PC-3 (cell line): ENCODE measurements at regions not wholly inside any gene's neighbourhood (a gene's known extent, or its start where the extent isn't known, plus 50 kb on each side); places are given as distances from the start of the nearest gene placed in this dataset.

Source experiments
- CTCF ChIP-seq: fragments of 300-600 bp; sonication (generic); conservative IDR thresholded peaks from 2 replicates; pipeline ENCODE4 v1.5.1; 2017; ENCODE audit warnings: antibody characterized with exemption, low read depth, mild to moderate bottlenecking, low read length
- EZH2 ChIP-seq: fragments of 300-600 bp; sonication (generic); IDR thresholded peaks from one replicate; pipeline ENCODE4 v1.6.1; 2017; ENCODE audit warnings: antibody characterized with exemption, mild to moderate bottlenecking, low read length; ENCODE audit not compliant: unreplicated experiment
- EZH2phosphoT487 ChIP-seq: fragments of 300-600 bp; sonication (generic); IDR thresholded peaks from 2 replicates; pipeline ENCODE4 v1.6.1; 2018; ENCODE audit warnings: mild to moderate bottlenecking, antibody characterized with exemption, low read length, borderline replicate concordance

- TF ChIP-seq EZH2phosphoT487 (no peak), EZH2 (no peak), CTCF (no peak)
Measured at GRCh38 chr2:236969767-236970655, 115.7 kb upstream of the COPS8 start.
